ENCODE measurements at regions not wholly inside any gene's neighbourhood (a gene's known extent, or its start where the extent isn't known, plus 50 kb on each side); places are given as distances from the start of the nearest gene placed in this dataset.

GRCh38 chr18:39969803-39970494 lies 1985.1 kb upstream of the PIK3C3 start:
- POLR2A ChIA-PET: no interaction called here
- CTCF ChIA-PET: no interaction called here

More at GRCh38 chr18:39969803-39970494, 1985.1 kb upstream of the PIK3C3 start:
- dilution Hi-C loops (cut with MboI; ENCODE audit: extremely low pct_ligation_motif_present, low sequenced_read_pairs) (no loop called here), intact Hi-C loops (cut with micrococcal nuclease) (loop anchor here (2.0 to 5.0 kb wide), 7 partner anchors 23 to 913 kb away; no protein-coding TSS in a partner anchor)
- Histone ChIP-seq H2AFZ (ENCODE audit: low read depth, low read length) (peak overlapping the region; percentile 14), H3K9ac (replicated peaks; ENCODE audit: extremely low read depth, insufficient read depth, low read length) (peak overlapping the region; percentile 91), H3K9me1 (replicated peaks; ENCODE audit: control insufficient read depth, extremely low read depth, insufficient read depth, low read length) (no peaks in the 10 kb centered on the region), H3K9me3 (replicated peaks; ENCODE audit: control insufficient read depth, insufficient read depth, low read length) (no peaks in the 10 kb centered on the region), H3K27me3 (ENCODE audit: control insufficient read depth in 2 of 2, insufficient read depth in 2 of 2, low read length in 2 of 2) (no peaks in the 10 kb centered on the region), H3K4me2 (ENCODE audit: insufficient read depth, low read length) (peak overlapping the region; percentile 92), H3K4me1 (ENCODE audit: control insufficient read depth, extremely low read depth, insufficient read depth, low read length) (peaks cover 30% of the 10 kb centered on the region), H3K4me3 (replicated peaks in 1 of 3; ENCODE audit: insufficient read depth in 1 of 3, low read depth in 1 of 3, low read length in 3 of 3) (peak overlapping the region in 1 of 3 experiments; percentile 78), H4K20me1 (replicated peaks; ENCODE audit: control insufficient read depth, extremely low read depth, insufficient read depth, low read length) (no peaks in the 10 kb centered on the region), H3K79me2 (ENCODE audit: control insufficient read depth, insufficient read depth, low read length) (no peaks in the 10 kb centered on the region), H3K36me3 (ENCODE audit: control insufficient read depth in 2 of 2, extremely low read depth in 1 of 2, insufficient read depth in 2 of 2, low read length in 2 of 2) (no peaks in the 10 kb centered on the region), H3K27ac (ENCODE audit: insufficient read depth, low read depth, low read length) (peak overlapping the region; percentile 98)
- peak; percentile 97 for DNase-seq (ENCODE audit: low read depth, low spot score)
- TF ChIP-seq FOS (IDR thresholded peaks at IDR 0.05; ENCODE audit: borderline replicate concordance, insufficient read depth, low read length) (peak; percentile 82), CTCF (IDR thresholded peaks at IDR 0.05; ENCODE audit: extremely low read depth in 1 of 2, insufficient read depth in 1 of 2, low read depth in 1 of 2, low read length in 2 of 2) (no peak), POLR2A (IDR thresholded peaks at IDR 0.05; ENCODE audit: low read depth, low read length) (peak; percentile 69), GATA2 (IDR thresholded peaks at IDR 0.05; ENCODE audit: insufficient read depth, insufficient read length, low read depth, low read length) (peak; percentile 83), JUN (IDR thresholded peaks at IDR 0.05; ENCODE audit: borderline replicate concordance, insufficient read depth, insufficient read length, low read depth) (peak; percentile 96), EZH2 (IDR thresholded peaks at IDR 0.05; ENCODE audit: borderline replicate concordance, low read depth, low read length, severe bottlenecking) (no peak), MYC (IDR thresholded peaks at IDR 0.05; ENCODE audit: low read depth, low read length) (no peak), MAX (IDR thresholded peaks at IDR 0.05; ENCODE audit: insufficient read depth, insufficient read length) (no peak), POLR2AphosphoS5 (IDR thresholded peaks at IDR 0.05; ENCODE audit: insufficient read depth, low read depth, low read length) (peak; percentile 86)
- FAIRE-seq: peak; percentile 96
- BruUV-seq (replicated peaks): no TSS peak

Data from endothelial cell of umbilical vein (primary cell).